Left lung (tissue), 4 donors: ENCODE measurements at regions not wholly inside any gene's neighbourhood (a gene's known extent, or its start where the extent isn't known, plus 50 kb on each side); places are given as distances from the start of the nearest gene placed in this dataset.
A peak's percentile ranks its signal among the peaks of the same experiment; 100 is the strongest.

Source experiments
- ATAC-seq: fragments of 200-7000 bp; cut with Tn5 transposase; one replicate; pipeline ENCODE4 v1.9.1; 2020; ENCODE audit warnings: moderate library complexity
- DNase-seq, 4 donors: peaks; one replicate each; pipeline ENCODE4 v3.0.0-alpha.2; 2013 to 2020
- H3K27ac ChIP-seq, 2 donors: fragments of 200-600 bp; sonication (generic) in 1 of 2; one replicate each; pipeline versions ENCODE4 v1.5.0 to v1.8.0; 2020 to 2021
- H3K27me3 ChIP-seq, 2 donors: fragments of 200-600 bp; sonication (generic) in 1 of 2; one replicate each; pipeline versions ENCODE4 v1.5.0 to v1.8.0; 2020 to 2021
- H3K36me3 ChIP-seq, 2 donors: fragments of 200-600 bp; sonication (generic) in 1 of 2; one replicate each; pipeline versions ENCODE4 v1.5.0 to v1.8.0; 2020 to 2021
- H3K4me1 ChIP-seq, 2 donors: fragments of 200-600 bp; one replicate each; pipeline ENCODE4 v1.8.0; 2021
- H3K4me3 ChIP-seq, 2 donors: fragments of 200-600 bp; sonication (generic) in 1 of 2; one replicate each; pipeline versions ENCODE4 v1.5.0 to v1.8.0; 2020 to 2021; ENCODE audit warnings: mild to moderate bottlenecking in 1 of 2
- H3K9me3 ChIP-seq, 2 donors: fragments of 200-600 bp; sonication (generic) in 1 of 2; one replicate each; pipeline versions ENCODE4 v1.5.0 to v1.8.0; 2020 to 2021
- CTCF ChIP-seq, 2 donors: fragments of 200-600 bp; sonication (generic) in 1 of 2; IDR thresholded peaks; one replicate each; pipeline versions ENCODE4 v1.5.0 to v1.8.0; 2021; ENCODE audit warnings: antibody characterized with exemption in 2 of 2
- intact Hi-C, 2 donors: fragments of 100-400 bp; cut with DNase I; formaldehyde crosslinking; loops; one replicate each; pipeline versions ENCODE4 v1.11.2 to v1.14.2; 2022
- donor health status: DM: no; HTN: yes; CAD: no.
- donor health status: DM: no; HTN: no; CAD: no.

- no peaks in the 10 kb centered on the region for H3K36me3 ChIP-seq
These were observed 59.8 kb upstream of the MEDAG start for GRCh38 chr13:30846311-30846710.

GRCh38 chr13:30846866-30847265 is 59.2 kb upstream of the MEDAG start:
- Histone ChIP-seq H3K4me3 (no peak overlapping the region), H3K4me1 (no peaks in the 10 kb centered on the region), H3K27ac (peak overlapping the region in 1 of 2 donors; percentile 20), H3K27me3 (no peaks in the 10 kb centered on the region), H3K36me3 (no peaks in the 10 kb centered on the region), H3K9me3 (no peaks in the 10 kb centered on the region)
- DNase-seq (no peak), ATAC-seq (peak; percentile 18)
- intact Hi-C loops = no loop called here
- TF ChIP-seq CTCF (IDR thresholded peaks at IDR 0.05) = no peak

More at GRCh38 chr13:30846311-30846710, 59.8 kb upstream of the MEDAG start:
- H3K4me3 ChIP-seq = no peak overlapping the region
- H3K27ac ChIP-seq = peak overlapping the region in 1 of 2 donors; percentile 20
- no peaks in the 10 kb centered on the region for H3K9me3 ChIP-seq
- no peaks in the 10 kb centered on the region for H3K27me3 ChIP-seq
- intact Hi-C loops = no loop called here
- no peaks in the 10 kb centered on the region for H3K4me1 ChIP-seq
- DNase-seq (no peak), ATAC-seq (no peak)
- no peak for TF ChIP-seq CTCF (IDR thresholded peaks at IDR 0.05)

DNA sequence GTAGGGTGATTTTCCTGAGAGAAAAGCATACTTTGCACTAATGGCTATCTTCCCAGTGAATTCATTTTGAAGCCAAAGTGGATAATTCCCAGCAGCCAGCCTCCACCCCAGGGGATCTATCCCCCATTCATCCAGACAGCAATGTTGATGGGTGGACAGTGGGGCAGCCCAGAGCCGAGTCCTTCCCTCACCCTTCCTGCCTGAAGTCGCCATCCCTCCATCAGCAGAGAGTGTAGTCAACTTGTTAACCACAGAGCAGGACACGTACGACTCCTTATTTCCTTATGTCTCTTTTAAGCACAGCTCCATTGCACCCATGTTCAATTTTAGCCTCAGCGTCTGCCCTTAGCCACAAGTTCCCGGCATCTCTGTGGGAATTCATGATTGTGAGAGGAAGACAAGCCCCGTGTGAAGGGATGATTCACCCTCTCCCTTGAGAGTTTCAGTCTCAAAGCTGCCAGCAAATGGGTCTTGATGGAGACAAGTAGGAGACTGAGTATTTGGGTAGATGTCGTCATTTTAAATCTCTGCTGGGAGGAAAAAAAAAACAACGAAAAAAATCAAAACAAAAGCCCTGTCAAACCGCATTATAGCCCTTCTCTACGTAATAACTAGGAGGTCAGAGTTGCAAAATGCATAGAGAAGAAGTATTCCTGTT is 58.3 kb upstream of the MEDAG start:
- ATAC-seq (peak; percentile 66), DNase-seq (peak in 1 of 4 donors; percentile 62)
- Histone ChIP-seq H3K27me3 (no peaks in the 10 kb centered on the region), H3K36me3 (no peaks in the 10 kb centered on the region), H3K9me3 (no peaks in the 10 kb centered on the region), H3K4me1 (no peaks in the 10 kb centered on the region), H3K4me3 (no peak overlapping the region), H3K27ac (peak overlapping the region; percentile 20 to 40)
- intact Hi-C loops = no loop called here
- TF ChIP-seq CTCF (IDR thresholded peaks at IDR 0.05) = no peak

GRCh38 chr13:30848332-30849027 is 57.6 kb upstream of the MEDAG start:
- H3K27me3 ChIP-seq = no peaks in the 10 kb centered on the region
- H3K36me3 ChIP-seq = no peaks in the 10 kb centered on the region
- no peak for ATAC-seq
- peak overlapping the region in 1 of 2 donors; percentile 20 for H3K27ac ChIP-seq
- no peak for TF ChIP-seq CTCF (IDR thresholded peaks at IDR 0.05)
- intact Hi-C loops = no loop called here
- H3K9me3 ChIP-seq = no peaks in the 10 kb centered on the region
- no peaks in the 10 kb centered on the region for H3K4me1 ChIP-seq
- DNase-seq = no peak
- no peak overlapping the region for H3K4me3 ChIP-seq

DNA sequence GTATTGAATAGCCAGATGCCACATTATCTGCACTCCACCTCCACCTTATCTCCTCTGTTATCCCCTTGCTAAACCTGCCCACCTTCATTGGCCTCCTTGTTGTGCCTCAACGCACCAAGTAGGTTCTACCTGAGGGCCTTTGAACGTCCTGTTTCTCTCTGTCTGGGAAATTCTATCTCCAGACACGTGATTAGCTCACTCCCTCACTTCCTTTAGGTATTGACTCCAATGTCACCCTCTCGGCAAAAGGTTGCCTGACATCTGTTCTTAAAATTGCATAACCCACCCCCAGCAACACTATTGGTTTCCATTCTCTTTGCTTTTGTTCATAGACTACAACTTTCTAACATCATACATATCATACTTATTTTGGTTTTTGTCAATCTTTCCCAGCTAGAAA is 56.5 kb upstream of the MEDAG start:
- no peak overlapping the region for H3K4me3 ChIP-seq
- intact Hi-C loops = no loop called here
- no peak for TF ChIP-seq CTCF (IDR thresholded peaks at IDR 0.05)

More for the DNA sequence above, 56.5 kb upstream of the MEDAG start:
- no peak overlapping the region for H3K27ac ChIP-seq
- H3K27me3 ChIP-seq = no peaks in the 10 kb centered on the region
- no peaks in the 10 kb centered on the region for H3K9me3 ChIP-seq
- ATAC-seq (no peak), DNase-seq (no peak)
- H3K4me1 ChIP-seq = no peaks in the 10 kb centered on the region
- no peaks in the 10 kb centered on the region for H3K36me3 ChIP-seq
